DOHH2 (cell line): ENCODE measurements at regions not wholly inside any gene's neighbourhood (a gene's known extent, or its start where the extent isn't known, plus 50 kb on each side); places are given as distances from the start of the nearest gene placed in this dataset.

Source experiments
- H3F3A ChIP-seq: fragments of 200-600 bp; sonication (generic), shearing (Covaris generic); 2 replicates; pipeline ENCODE4 v1.6.0; 2016; ENCODE audit warnings: antibody characterized with exemption, mild to moderate bottlenecking; ENCODE audit not compliant: control insufficient read depth, insufficient read depth
- H3K27ac ChIP-seq: fragments of 200-600 bp; sonication (generic); 2 replicates; pipeline ENCODE4 v1.5.1; 2014; ENCODE audit warnings: low read depth, mild to moderate bottlenecking, low read length, moderate library complexity
- H3K27me3 ChIP-seq: fragments of 200-600 bp; sonication (generic); 2 replicates; pipeline ENCODE4 v1.6.1; 2014; ENCODE audit warnings: mild to moderate bottlenecking, low read length, mixed read lengths; ENCODE audit not compliant: control insufficient read depth
- H3K36me3 ChIP-seq: fragments of 200-600 bp; sonication (generic); 2 replicates; pipeline ENCODE4 v1.6.1; 2014; ENCODE audit warnings: mild to moderate bottlenecking, low read length, moderate library complexity, mixed read lengths; ENCODE audit not compliant: control insufficient read depth
- H3K4me1 ChIP-seq: fragments of 200-600 bp; sonication (generic); 2 replicates; pipeline ENCODE4 v1.6.1; 2014; ENCODE audit warnings: mild to moderate bottlenecking, low read length, mixed read lengths; ENCODE audit not compliant: control insufficient read depth
- H3K4me2 ChIP-seq: fragments of 200-600 bp; sonication (generic); 2 replicates; pipeline ENCODE4 v1.6.0; 2014; ENCODE audit warnings: mild to moderate bottlenecking, low read length, moderate library complexity
- H3K4me3 ChIP-seq: fragments of 200-600 bp; sonication (generic); 2 replicates; pipeline ENCODE4 v1.5.1; 2014; ENCODE audit warnings: mild to moderate bottlenecking, low read length, mixed read lengths
- H3K79me2 ChIP-seq: fragments of 200-600 bp; sonication (generic); 2 replicates; pipeline ENCODE4 v1.6.1; 2014; ENCODE audit warnings: mild to moderate bottlenecking, low read length, mixed read lengths; ENCODE audit not compliant: control insufficient read depth
- H3K9me2 ChIP-seq: fragments of 200-600 bp; sonication (generic); replicated peaks from 2 replicates; pipeline ENCODE4 v1.6.1; 2014; ENCODE audit warnings: mild to moderate bottlenecking, low read length, mixed read lengths; ENCODE audit not compliant: control insufficient read depth
- H3K9me3 ChIP-seq: fragments of 200-600 bp; sonication (generic); 2 replicates; pipeline ENCODE4 v1.6.1; 2014; ENCODE audit warnings: antibody characterized with exemption, low read length, mixed read lengths; ENCODE audit not compliant: control insufficient read depth, insufficient read depth
- H4K20me1 ChIP-seq: fragments of 200-600 bp; sonication (generic); 2 replicates; pipeline ENCODE4 v1.6.0; 2014; ENCODE audit warnings: low read depth, mild to moderate bottlenecking, antibody characterized with exemption, low read length, moderate library complexity; ENCODE audit not compliant: control insufficient read depth, insufficient read depth
- EZH2phosphoT487 ChIP-seq: fragments of 200-600 bp; sonication (generic); IDR thresholded peaks from 2 replicates; pipeline ENCODE4 v1.6.1; 2017; ENCODE audit warnings: borderline replicate concordance, mild to moderate bottlenecking, antibody characterized with exemption, low read length, moderate library complexity, mixed read lengths
- TF ChIP-seq, protein P1 (sequence below): fragments of 200-600 bp; sonication (generic); IDR thresholded peaks from one replicate; pipeline ENCODE4 v1.5.1; 2014; ENCODE audit warnings: antibody characterized with exemption, mild to moderate bottlenecking, low read depth, low read length; ENCODE audit not compliant: poor library complexity, severe bottlenecking

- H3K4me1 ChIP-seq: no peaks in the 10 kb centered on the region
- no peaks in the 10 kb centered on the region for H3K79me2 ChIP-seq
- H4K20me1 ChIP-seq: no peaks in the 10 kb centered on the region
- H3K27me3 ChIP-seq: no peaks in the 10 kb centered on the region
- TF ChIP-seq, protein P1, sequence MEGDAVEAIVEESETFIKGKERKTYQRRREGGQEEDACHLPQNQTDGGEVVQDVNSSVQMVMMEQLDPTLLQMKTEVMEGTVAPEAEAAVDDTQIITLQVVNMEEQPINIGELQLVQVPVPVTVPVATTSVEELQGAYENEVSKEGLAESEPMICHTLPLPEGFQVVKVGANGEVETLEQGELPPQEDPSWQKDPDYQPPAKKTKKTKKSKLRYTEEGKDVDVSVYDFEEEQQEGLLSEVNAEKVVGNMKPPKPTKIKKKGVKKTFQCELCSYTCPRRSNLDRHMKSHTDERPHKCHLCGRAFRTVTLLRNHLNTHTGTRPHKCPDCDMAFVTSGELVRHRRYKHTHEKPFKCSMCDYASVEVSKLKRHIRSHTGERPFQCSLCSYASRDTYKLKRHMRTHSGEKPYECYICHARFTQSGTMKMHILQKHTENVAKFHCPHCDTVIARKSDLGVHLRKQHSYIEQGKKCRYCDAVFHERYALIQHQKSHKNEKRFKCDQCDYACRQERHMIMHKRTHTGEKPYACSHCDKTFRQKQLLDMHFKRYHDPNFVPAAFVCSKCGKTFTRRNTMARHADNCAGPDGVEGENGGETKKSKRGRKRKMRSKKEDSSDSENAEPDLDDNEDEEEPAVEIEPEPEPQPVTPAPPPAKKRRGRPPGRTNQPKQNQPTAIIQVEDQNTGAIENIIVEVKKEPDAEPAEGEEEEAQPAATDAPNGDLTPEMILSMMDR: no peak
- no peak for TF ChIP-seq EZH2phosphoT487
- H3K9me2 ChIP-seq: no peaks in the 10 kb centered on the region
- H3F3A ChIP-seq: no peaks in the 10 kb centered on the region
- no peak overlapping the region for H3K27ac ChIP-seq
- no peak overlapping the region for H3K4me2 ChIP-seq
- H3K9me3 ChIP-seq: no peaks in the 10 kb centered on the region
- no peak overlapping the region for H3K4me3 ChIP-seq
- H3K36me3 ChIP-seq: no peaks in the 10 kb centered on the region
Measured at GRCh38 chr2:146547236-146547635, 1297.6 kb upstream of the ACVR2A start.

DNA sequence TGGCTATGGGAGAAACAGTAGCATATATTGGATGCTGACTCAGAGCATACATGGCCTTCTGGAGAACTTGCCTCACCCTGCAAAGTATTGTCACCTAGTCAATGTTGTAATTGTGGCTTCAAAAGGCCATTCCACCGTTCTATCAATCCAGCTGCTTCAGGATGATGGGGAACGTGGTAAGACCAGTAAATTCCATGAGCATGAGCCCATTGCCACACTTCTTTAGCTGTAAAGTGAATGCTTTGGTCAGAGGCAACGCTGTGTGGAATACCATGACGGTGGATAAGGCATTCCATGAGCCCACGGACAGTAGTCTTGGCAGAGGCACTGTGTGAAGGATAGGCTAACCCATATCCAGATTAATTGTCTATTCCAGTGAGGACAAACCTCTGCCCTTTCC lies 1300.1 kb upstream of the ACVR2A start:
- Histone ChIP-seq H4K20me1 (no peaks in the 10 kb centered on the region), H3K36me3 (no peaks in the 10 kb centered on the region), H3K9me2 (no peaks in the 10 kb centered on the region), H3F3A (no peaks in the 10 kb centered on the region), H3K4me2 (no peak overlapping the region), H3K4me3 (no peak overlapping the region), H3K27me3 (no peaks in the 10 kb centered on the region), H3K79me2 (no peaks in the 10 kb centered on the region), H3K4me1 (no peaks in the 10 kb centered on the region), H3K27ac (no peak overlapping the region), H3K9me3 (no peaks in the 10 kb centered on the region)
- no peak for TF ChIP-seq EZH2phosphoT487
- TF ChIP-seq, protein P1: no peak

DNA sequence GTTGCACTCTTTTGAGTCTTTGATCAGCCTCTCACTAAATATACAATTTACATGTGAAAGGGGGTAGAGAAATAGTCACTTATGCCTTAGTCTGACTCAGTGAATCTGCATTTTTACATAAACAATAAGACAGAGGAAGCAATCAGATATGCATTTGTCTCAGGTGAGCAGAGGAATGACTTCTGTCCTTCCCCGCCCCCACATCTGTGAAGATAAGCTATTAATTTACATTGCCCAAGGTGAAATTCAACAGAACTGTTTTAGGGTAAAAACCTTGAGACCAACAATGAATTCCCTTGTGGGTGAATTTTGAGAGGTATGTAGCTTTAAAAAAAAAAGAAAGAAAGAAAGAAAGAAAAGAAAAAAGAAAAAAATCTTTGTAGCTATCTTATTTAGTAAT lies 1302.9 kb upstream of the ACVR2A start:
- H3K27me3 ChIP-seq: no peaks in the 10 kb centered on the region
- H4K20me1 ChIP-seq: no peaks in the 10 kb centered on the region
- H3K27ac ChIP-seq: no peak overlapping the region
- no peak for TF ChIP-seq EZH2phosphoT487
- TF ChIP-seq, protein P1: no peak
- no peaks in the 10 kb centered on the region; the same call in 1 of the 2 replicates for H3K9me3 ChIP-seq
- no peaks in the 10 kb centered on the region for H3K79me2 ChIP-seq
- H3F3A ChIP-seq: no peaks in the 10 kb centered on the region
- H3K36me3 ChIP-seq: no peaks in the 10 kb centered on the region
- no peak overlapping the region for H3K4me3 ChIP-seq
- H3K9me2 ChIP-seq: no peaks in the 10 kb centered on the region
- no peak overlapping the region for H3K4me2 ChIP-seq
- H3K4me1 ChIP-seq: no peaks in the 10 kb centered on the region
